Stimulated activated CD8-positive, alpha-beta memory T cell treated with anti-CD3 and anti-CD28 coated beads, Interleukin-15, amount 100 ng/mL, for 4 hours (primary cell): ENCODE measurements at regions not wholly inside any gene's neighbourhood (a gene's known extent, or its start where the extent isn't known, plus 50 kb on each side); places are given as distances from the start of the nearest gene placed in this dataset.

Experiments
- DNase-seq, 2 donors: peaks; one replicate each; pipeline ENCODE4 v3.0.0-alpha.2; 2020; ENCODE audit warnings: low read depth in 2 of 2

GRCh38 chr12:24475337-24475736, 473.6 kb downstream of the BCAT1 start:
- no peak for DNase-seq

- no peak for DNase-seq
These were observed 475.8 kb downstream of the BCAT1 start for GRCh38 chr12:24473097-24473496.

GRCh38 chr12:24470050-24470449, 478.9 kb downstream of the BCAT1 start:
- no peak for DNase-seq

GRCh38 chr12:24469089-24469488, 479.8 kb downstream of the BCAT1 start:
- no peak for DNase-seq

- no peak for DNase-seq
These were observed 481.7 kb downstream of the BCAT1 start for GRCh38 chr12:24467226-24467625.

- DNase-seq, result no peak
These were observed 485.5 kb downstream of the BCAT1 start for GRCh38 chr12:24463375-24463774.

GRCh38 chr12:24462946-24463345, 486.0 kb downstream of the BCAT1 start:
- no peak for DNase-seq

GRCh38 chr12:24460506-24460905, 488.4 kb downstream of the BCAT1 start:
- no peak for DNase-seq

- no peak for DNase-seq
These were observed 488.8 kb downstream of the BCAT1 start for GRCh38 chr12:24460099-24460498.

GRCh38 chr12:24455811-24456210, 493.1 kb downstream of the BCAT1 start:
- no peak for DNase-seq

GRCh38 chr12:24447678-24448077, 498.2 kb upstream of the SOX5 start:
- no peak for DNase-seq

- DNase-seq, result no peak
These were observed 496.8 kb upstream of the SOX5 start for GRCh38 chr12:24446287-24446686.

GRCh38 chr12:24444634-24445033, 495.2 kb upstream of the SOX5 start:
- DNase-seq, result no peak

- no peak for DNase-seq
These were observed 492.0 kb upstream of the SOX5 start for GRCh38 chr12:24441458-24441857.

GRCh38 chr12:24436667-24437066, 487.2 kb upstream of the SOX5 start:
- DNase-seq, result no peak

GRCh38 chr12:24431872-24432271, 482.4 kb upstream of the SOX5 start:
- no peak for DNase-seq

- no peak for DNase-seq
These were observed 478.3 kb upstream of the SOX5 start for GRCh38 chr12:24427776-24428175.

- no peak for DNase-seq
These were observed 476.1 kb upstream of the SOX5 start for GRCh38 chr12:24425601-24425970.

- no peak for DNase-seq
These were observed 475.6 kb upstream of the SOX5 start for GRCh38 chr12:24424889-24425600.

GRCh38 chr12:24424376-24424775, 474.9 kb upstream of the SOX5 start:
- no peak for DNase-seq

GRCh38 chr12:24423611-24424010, 474.1 kb upstream of the SOX5 start:
- no peak for DNase-seq

GRCh38 chr12:24421759-24422158, 472.3 kb upstream of the SOX5 start:
- DNase-seq, result no peak

- DNase-seq, result no peak
These were observed 468.7 kb upstream of the SOX5 start for GRCh38 chr12:24418157-24418556.

- DNase-seq, result no peak
These were observed 467.1 kb upstream of the SOX5 start for GRCh38 chr12:24416423-24417109.
